ENCODE measurements at regions not wholly inside any gene's neighbourhood (a gene's known extent, or its start where the extent isn't known, plus 50 kb on each side); places are given as distances from the start of the nearest gene placed in this dataset.

DNA sequence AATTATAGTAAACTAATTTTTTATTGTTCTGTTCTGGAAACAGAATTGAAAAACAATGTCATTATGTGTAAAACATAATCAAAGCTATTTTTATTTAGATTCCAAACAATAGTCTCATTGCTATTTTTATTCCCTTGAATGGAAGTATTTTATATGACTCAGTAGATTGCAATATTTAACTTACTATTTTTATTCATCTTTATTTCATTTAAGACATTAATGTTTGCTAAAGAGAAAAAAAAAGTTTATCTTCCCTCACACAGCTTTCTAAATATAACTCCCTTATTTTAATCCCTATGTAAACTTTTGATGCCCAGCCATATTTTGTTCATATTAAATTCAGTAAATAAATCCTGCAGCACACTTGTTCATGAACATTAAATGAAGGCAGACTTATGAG is 622.4 kb downstream of the SLC6A15 start:
- TF ChIP-seq, protein P1, sequence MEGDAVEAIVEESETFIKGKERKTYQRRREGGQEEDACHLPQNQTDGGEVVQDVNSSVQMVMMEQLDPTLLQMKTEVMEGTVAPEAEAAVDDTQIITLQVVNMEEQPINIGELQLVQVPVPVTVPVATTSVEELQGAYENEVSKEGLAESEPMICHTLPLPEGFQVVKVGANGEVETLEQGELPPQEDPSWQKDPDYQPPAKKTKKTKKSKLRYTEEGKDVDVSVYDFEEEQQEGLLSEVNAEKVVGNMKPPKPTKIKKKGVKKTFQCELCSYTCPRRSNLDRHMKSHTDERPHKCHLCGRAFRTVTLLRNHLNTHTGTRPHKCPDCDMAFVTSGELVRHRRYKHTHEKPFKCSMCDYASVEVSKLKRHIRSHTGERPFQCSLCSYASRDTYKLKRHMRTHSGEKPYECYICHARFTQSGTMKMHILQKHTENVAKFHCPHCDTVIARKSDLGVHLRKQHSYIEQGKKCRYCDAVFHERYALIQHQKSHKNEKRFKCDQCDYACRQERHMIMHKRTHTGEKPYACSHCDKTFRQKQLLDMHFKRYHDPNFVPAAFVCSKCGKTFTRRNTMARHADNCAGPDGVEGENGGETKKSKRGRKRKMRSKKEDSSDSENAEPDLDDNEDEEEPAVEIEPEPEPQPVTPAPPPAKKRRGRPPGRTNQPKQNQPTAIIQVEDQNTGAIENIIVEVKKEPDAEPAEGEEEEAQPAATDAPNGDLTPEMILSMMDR (IDR thresholded peaks at IDR 0.05): no peak
- Histone ChIP-seq H3K27ac (ENCODE audit: low read depth in 1 of 2, low read length in 2 of 2) (no peak overlapping the region), H3K4me1 (ENCODE audit: control insufficient read depth in 1 of 2, insufficient read depth in 2 of 2, low read length in 2 of 2) (no peaks in the 10 kb centered on the region), H3K4me3 (replicated peaks in 1 of 3; ENCODE audit: low read depth in 2 of 3, low read length in 3 of 3) (no peak overlapping the region), H3K9me3 (replicated peaks in 1 of 2; ENCODE audit: control insufficient read depth in 1 of 2, insufficient read depth in 1 of 2, low read length in 2 of 2) (no peaks in the 10 kb centered on the region), H3K27me3 (ENCODE audit: control insufficient read depth in 2 of 2, insufficient read depth in 2 of 2, low read length in 2 of 2) (no peaks in the 10 kb centered on the region), H3K9ac (ENCODE audit: insufficient read depth, low read length, poor library complexity, severe bottlenecking) (no peak overlapping the region), H2AFZ (ENCODE audit: insufficient read depth, low read depth, low read length, poor library complexity, severe bottlenecking) (no peak overlapping the region), H4K20me1 (ENCODE audit: insufficient read depth, low read length) (no peaks in the 10 kb centered on the region), H3K79me2 (ENCODE audit: insufficient read depth, low read length) (no peaks in the 10 kb centered on the region), H3K4me2 (replicated peaks; ENCODE audit: extremely low read depth, low read length, poor library complexity, severe bottlenecking) (no peak overlapping the region), H3K36me3 (replicated peaks in 1 of 2; ENCODE audit: control insufficient read depth in 1 of 2, insufficient read depth in 2 of 2, low read length in 2 of 2) (no peaks in the 10 kb centered on the region)
- Mint-ChIP-seq H3K4me1 (no peaks in the 10 kb centered on the region), H3K4me3 (no peak overlapping the region), H3K27me3 (ENCODE audit: low read depth in 3 of 3) (no peaks in the 10 kb centered on the region), H3K9me3 (peaks cover 0 to 1% (median 0%) of the 10 kb centered on the region in 7 donors), H3K27ac (no peak overlapping the region), H3K36me3 (no peaks in the 10 kb centered on the region)
- no peak for DNase-seq
- intact Hi-C loops (cut with micrococcal nuclease): no loop called here

DNA sequence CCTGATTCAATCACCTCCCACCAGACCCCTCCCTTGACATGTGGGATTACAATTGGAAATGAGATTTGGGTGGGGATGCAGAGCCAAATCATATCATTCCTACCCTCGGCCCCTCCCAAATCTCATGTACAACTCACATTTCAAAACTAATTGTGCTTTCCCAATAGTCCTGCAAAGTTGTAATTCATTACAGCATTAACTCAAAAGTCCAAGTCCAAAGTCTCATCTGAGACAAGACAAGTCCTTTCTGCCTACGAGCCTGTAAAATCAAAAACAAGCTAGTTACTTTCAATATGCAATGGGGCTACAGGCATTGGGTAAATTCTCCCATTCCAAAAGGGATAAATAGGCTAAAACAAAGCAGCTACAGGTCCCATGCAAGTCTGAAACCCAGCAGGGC is 634.6 kb downstream of the SLC6A15 start:
- Mint-ChIP-seq H3K4me3 (no peak overlapping the region), H3K27ac (no peak overlapping the region), H3K27me3 (ENCODE audit: low read depth in 3 of 3) (peaks cover 0 to 2% (median 0%) of the 10 kb centered on the region in 3 donors), H3K9me3 (peaks cover 0 to 9% (median 2%) of the 10 kb centered on the region in 7 donors), H3K36me3 (no peaks in the 10 kb centered on the region), H3K4me1 (no peaks in the 10 kb centered on the region)
- Histone ChIP-seq H3K4me3 (replicated peaks in 1 of 3; ENCODE audit: low read depth in 2 of 3, low read length in 3 of 3) (no peak overlapping the region), H3K9me3 (replicated peaks in 1 of 2; ENCODE audit: control insufficient read depth in 1 of 2, insufficient read depth in 1 of 2, low read length in 2 of 2) (peaks cover 0 to 7% of the 10 kb centered on the region in 2 donors), H3K27ac (ENCODE audit: low read depth in 1 of 2, low read length in 2 of 2) (no peak overlapping the region), H3K4me2 (replicated peaks; ENCODE audit: extremely low read depth, low read length, poor library complexity, severe bottlenecking) (no peak overlapping the region), H3K4me1 (ENCODE audit: control insufficient read depth in 1 of 2, insufficient read depth in 2 of 2, low read length in 2 of 2) (no peaks in the 10 kb centered on the region), H2AFZ (ENCODE audit: insufficient read depth, low read depth, low read length, poor library complexity, severe bottlenecking) (no peak overlapping the region), H3K79me2 (ENCODE audit: insufficient read depth, low read length) (no peaks in the 10 kb centered on the region), H3K36me3 (replicated peaks in 1 of 2; ENCODE audit: control insufficient read depth in 1 of 2, insufficient read depth in 2 of 2, low read length in 2 of 2) (no peaks in the 10 kb centered on the region), H3K9ac (ENCODE audit: insufficient read depth, low read length, poor library complexity, severe bottlenecking) (no peak overlapping the region), H4K20me1 (ENCODE audit: insufficient read depth, low read length) (no peaks in the 10 kb centered on the region), H3K27me3 (ENCODE audit: control insufficient read depth in 2 of 2, insufficient read depth in 2 of 2, low read length in 2 of 2) (no peaks in the 10 kb centered on the region)
- TF ChIP-seq, protein P1 (IDR thresholded peaks at IDR 0.05): no peak
- no peak for DNase-seq
- intact Hi-C loops (cut with micrococcal nuclease): no loop called here
- no CpG with 5 or more reads among the region's 2 CpGs for WGBS (ENCODE audit: insufficient coverage)

Data from CD14-positive monocyte (primary cell).